Smooth muscle cell (in vitro differentiated cells): ENCODE measurements at regions not wholly inside any gene's neighbourhood (a gene's known extent, or its start where the extent isn't known, plus 50 kb on each side); places are given as distances from the start of the nearest gene placed in this dataset.
A peak's percentile ranks its signal among the peaks of the same experiment; 100 is the strongest.

Experiments
- DNase-seq: peaks from one replicate; lab custom pipeline; 2025; ENCODE audit not compliant: unreplicated experiment; lab: John Stamatoyannopoulos, UW
- H2AFZ ChIP-seq: fragments of 200-600 bp; sonication (generic); 2 replicates; pipeline ENCODE4 v1.6.0; 2016; ENCODE audit warnings: antibody characterized with exemption, low read depth, mild to moderate bottlenecking
- H3F3A ChIP-seq: fragments of 200-600 bp; sonication (generic); 2 replicates; pipeline ENCODE4 v1.6.0; 2017; ENCODE audit warnings: antibody characterized with exemption, low read depth
- H3K27ac ChIP-seq: fragments of 200-600 bp; sonication (generic); 2 replicates; pipeline ENCODE4 v1.5.1; 2016; ENCODE audit warnings: low read depth, mild to moderate bottlenecking
- H3K27me3 ChIP-seq: fragments of 200-600 bp; sonication (generic); 2 replicates; pipeline ENCODE4 v1.6.1; 2016; ENCODE audit warnings: low read depth, mild to moderate bottlenecking
- H3K36me3 ChIP-seq: fragments of 200-600 bp; sonication (generic); 2 replicates; pipeline ENCODE4 v1.5.1; 2016; ENCODE audit warnings: low read depth
- H3K4me1 ChIP-seq: fragments of 200-600 bp; sonication (generic); 2 replicates; pipeline ENCODE4 v1.5.1; 2016; ENCODE audit warnings: low read depth
- H3K4me2 ChIP-seq: fragments of 200-600 bp; sonication (generic); 2 replicates; pipeline ENCODE4 v1.6.0; 2016; ENCODE audit warnings: mild to moderate bottlenecking
- H3K4me3 ChIP-seq: fragments of 200-600 bp; sonication (generic); 2 replicates; pipeline ENCODE4 v1.5.1; 2016; ENCODE audit warnings: mild to moderate bottlenecking
- H3K79me2 ChIP-seq: fragments of 200-600 bp; sonication (generic); 2 replicates; pipeline ENCODE4 v1.6.0; 2016; ENCODE audit warnings: low read depth, mild to moderate bottlenecking
- H3K9ac ChIP-seq: fragments of 200-600 bp; sonication (generic); 2 replicates; pipeline ENCODE4 v1.6.0; 2016; ENCODE audit warnings: low read depth
- H3K9me3 ChIP-seq: fragments of 200-600 bp; sonication (generic); replicated peaks from 2 replicates; pipeline ENCODE4 v1.5.1; 2016; ENCODE audit warnings: low read depth
- H4K20me1 ChIP-seq: fragments of 200-600 bp; sonication (generic); 2 replicates; pipeline ENCODE4 v1.6.0; 2016; ENCODE audit warnings: low read depth
- WGBS: methylation state at CpG from one replicate; pipeline ENCODE4 v1.1.7; 2016; ENCODE audit warnings: low lambda C conversion rate; 5-methylcytosine and 5-hydroxymethylcytosine counted together
- TF ChIP-seq, protein P1 (sequence below): fragments of 200-600 bp; sonication (generic); IDR thresholded peaks from 2 replicates; pipeline ENCODE4 v1.5.1; 2017; ENCODE audit warnings: borderline replicate concordance, mild to moderate bottlenecking, antibody characterized with exemption; ENCODE audit not compliant: insufficient read depth, poor library complexity, severe bottlenecking

DNA sequence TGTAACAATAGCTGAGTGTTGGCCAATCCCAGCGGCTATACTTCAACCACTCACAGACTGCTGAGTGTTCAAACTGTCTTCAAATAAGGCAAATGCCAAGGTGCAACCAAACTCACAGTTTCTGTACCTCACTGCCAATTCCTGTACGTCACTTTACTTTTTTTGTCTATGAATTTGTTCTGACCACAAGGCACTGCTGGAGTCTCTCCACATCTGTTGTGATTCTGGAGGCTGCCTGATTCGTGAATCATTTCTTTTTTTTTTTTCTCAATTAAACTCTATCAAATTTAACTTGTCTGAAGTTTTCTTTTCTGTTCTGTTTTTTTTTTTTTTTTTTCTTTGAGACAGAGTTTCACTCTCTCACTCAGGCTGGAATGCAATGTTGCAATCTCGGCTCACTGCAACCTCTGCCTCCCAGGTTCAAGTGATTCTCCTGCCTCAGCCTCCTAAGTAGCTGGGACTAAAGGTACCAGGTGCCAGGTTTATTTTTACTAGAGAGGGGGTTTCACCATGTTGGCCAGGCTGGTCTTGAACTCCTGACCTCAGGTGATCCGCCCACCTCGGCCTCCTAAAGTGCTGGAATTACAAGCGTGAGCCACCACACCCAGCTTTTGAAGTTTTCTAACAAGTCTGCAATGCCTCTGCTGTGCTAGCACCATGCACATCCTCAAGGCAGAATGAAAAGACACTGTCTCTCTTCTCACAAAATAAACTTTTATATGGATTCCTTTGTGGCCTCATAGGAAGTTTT is 401.7 kb downstream of the IRS2 start:
- Histone ChIP-seq H3K36me3 (no peaks in the 10 kb centered on the region), H3K4me2 (no peak overlapping the region), H3K79me2 (no peaks in the 10 kb centered on the region), H3K27me3 (no peaks in the 10 kb centered on the region), H3K9me3 (no peaks in the 10 kb centered on the region), H3F3A (peaks cover 6% of the 10 kb centered on the region), H3K4me1 (no peaks in the 10 kb centered on the region), H2AFZ (no peak overlapping the region), H3K27ac (no peak overlapping the region), H3K9ac (no peak overlapping the region), H4K20me1 (no peaks in the 10 kb centered on the region), H3K4me3 (no peak overlapping the region)
- WGBS = 83% methylated on average over 7 of the region's 7 CpGs
- TF ChIP-seq, protein P1, sequence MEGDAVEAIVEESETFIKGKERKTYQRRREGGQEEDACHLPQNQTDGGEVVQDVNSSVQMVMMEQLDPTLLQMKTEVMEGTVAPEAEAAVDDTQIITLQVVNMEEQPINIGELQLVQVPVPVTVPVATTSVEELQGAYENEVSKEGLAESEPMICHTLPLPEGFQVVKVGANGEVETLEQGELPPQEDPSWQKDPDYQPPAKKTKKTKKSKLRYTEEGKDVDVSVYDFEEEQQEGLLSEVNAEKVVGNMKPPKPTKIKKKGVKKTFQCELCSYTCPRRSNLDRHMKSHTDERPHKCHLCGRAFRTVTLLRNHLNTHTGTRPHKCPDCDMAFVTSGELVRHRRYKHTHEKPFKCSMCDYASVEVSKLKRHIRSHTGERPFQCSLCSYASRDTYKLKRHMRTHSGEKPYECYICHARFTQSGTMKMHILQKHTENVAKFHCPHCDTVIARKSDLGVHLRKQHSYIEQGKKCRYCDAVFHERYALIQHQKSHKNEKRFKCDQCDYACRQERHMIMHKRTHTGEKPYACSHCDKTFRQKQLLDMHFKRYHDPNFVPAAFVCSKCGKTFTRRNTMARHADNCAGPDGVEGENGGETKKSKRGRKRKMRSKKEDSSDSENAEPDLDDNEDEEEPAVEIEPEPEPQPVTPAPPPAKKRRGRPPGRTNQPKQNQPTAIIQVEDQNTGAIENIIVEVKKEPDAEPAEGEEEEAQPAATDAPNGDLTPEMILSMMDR = no peak
- DNase-seq = no peak

DNA sequence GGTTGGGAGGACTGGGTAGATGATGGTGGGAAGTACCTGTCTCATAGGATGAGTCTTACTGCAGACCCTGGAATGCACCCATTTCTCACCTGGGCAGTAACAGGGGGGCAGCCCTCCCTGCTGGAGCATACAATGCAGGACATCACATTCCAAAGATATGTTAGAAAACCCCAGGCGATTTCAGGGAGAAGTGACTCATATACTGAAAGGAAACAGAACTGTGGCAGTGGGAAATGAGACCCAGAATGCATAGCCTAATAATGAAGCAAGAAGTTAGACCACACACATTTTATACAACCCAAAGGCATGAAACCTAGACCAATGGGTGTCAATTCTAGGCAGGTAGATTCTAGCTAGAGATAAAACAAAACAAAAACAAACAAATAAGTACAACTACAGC is 402.7 kb downstream of the IRS2 start:
- Histone ChIP-seq H3K79me2 (no peaks in the 10 kb centered on the region), H3K27me3 (no peaks in the 10 kb centered on the region), H3K4me3 (no peak overlapping the region), H3K9ac (no peak overlapping the region), H3K4me1 (no peaks in the 10 kb centered on the region), H3K9me3 (no peaks in the 10 kb centered on the region), H3K4me2 (peak overlapping the region; percentile 11), H3F3A (peaks cover 6% of the 10 kb centered on the region), H4K20me1 (no peaks in the 10 kb centered on the region), H2AFZ (no peak overlapping the region), H3K36me3 (no peaks in the 10 kb centered on the region), H3K27ac (no peak overlapping the region)
- WGBS = 10% methylated on average over 1 of the region's 1 CpG
- DNase-seq = no peak
- TF ChIP-seq, protein P1 = no peak

DNA sequence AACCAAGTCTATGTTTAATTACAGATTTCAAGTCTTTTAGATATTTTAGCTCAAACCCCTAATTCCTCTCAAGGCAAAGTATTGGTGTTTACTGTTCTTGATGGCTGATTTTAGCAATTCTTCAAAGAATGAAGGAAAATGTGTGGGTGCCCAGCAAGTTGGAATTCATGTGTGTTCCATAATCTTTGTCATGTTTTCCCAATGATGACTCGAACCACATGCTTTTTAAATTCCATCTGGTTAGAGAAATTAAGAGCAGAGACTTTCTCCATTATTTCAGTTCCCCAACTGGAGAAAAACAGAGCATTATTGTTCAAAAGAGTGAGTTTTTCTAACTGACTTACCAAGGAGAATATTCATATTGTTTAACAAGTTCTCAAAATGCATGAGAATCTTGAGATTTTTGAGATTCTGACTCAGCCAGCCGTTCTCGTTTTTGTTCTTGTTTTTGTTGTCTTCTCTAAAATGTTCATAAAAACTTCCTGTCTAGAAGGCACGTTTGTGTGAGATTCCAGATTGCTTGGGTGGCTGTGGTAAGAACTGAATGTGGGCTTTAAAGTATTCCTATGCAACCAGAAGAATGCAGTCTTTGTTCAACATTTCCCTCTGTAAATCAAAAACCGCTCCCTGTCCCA is 404.7 kb downstream of the IRS2 start:
- peak overlapping the region; percentile 23 for H2AFZ ChIP-seq
- no peak for DNase-seq

More for the DNA sequence above, 404.7 kb downstream of the IRS2 start:
- WGBS = 11% methylated on average over 5 of the region's 5 CpGs
- Histone ChIP-seq H4K20me1 (no peaks in the 10 kb centered on the region), H3K27me3 (no peaks in the 10 kb centered on the region), H3K4me2 (peak overlapping the region; percentile 77), H3K36me3 (no peaks in the 10 kb centered on the region), H3K9ac (peak overlapping the region; percentile 42), H3F3A (peaks cover 6% of the 10 kb centered on the region), H3K27ac (peak overlapping the region; percentile 91), H3K4me3 (no peak overlapping the region), H3K79me2 (no peaks in the 10 kb centered on the region), H3K9me3 (no peaks in the 10 kb centered on the region), H3K4me1 (no peaks in the 10 kb centered on the region)
- TF ChIP-seq, protein P1 = no peak
